ENCODE measurements at regions not wholly inside any gene's neighbourhood (a gene's known extent, or its start where the extent isn't known, plus 50 kb on each side); places are given as distances from the start of the nearest gene placed in this dataset.

DNA sequence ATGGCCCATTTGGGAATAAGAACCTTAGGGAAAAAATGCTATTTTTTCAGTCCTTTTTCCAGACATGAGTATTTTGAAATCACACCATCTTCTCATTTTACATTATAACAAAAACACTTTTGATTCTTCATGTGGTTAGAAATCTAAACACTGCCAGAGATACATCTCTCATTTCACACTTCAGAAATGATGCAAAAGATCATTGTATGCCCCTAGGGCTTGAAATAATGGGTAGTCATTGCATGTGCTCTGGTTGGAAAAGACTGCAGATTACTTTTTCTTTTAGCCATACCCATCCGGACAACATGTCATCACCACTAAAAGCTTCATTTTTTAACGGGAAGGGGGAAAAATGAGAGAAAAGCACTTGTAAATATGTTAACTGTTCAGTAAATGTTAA is 1152.2 kb upstream of the ADGRL4 start:
- Histone ChIP-seq H3K4me1 (no peaks in the 10 kb centered on the region), H3K27ac (no peak overlapping the region), H3K36me3 (no peaks in the 10 kb centered on the region), H3K27me3 (no peaks in the 10 kb centered on the region), H3K4me3 (no peak overlapping the region), H3K9me3 (peaks cover 0 to 7% (median 0%) of the 10 kb centered on the region in 11 donors)
- WGBS, 2 donors = 70 to 90% methylated on average over 2 of the region's 2 CpGs
- DNase-seq (no peak), ATAC-seq (no peak)
- TF ChIP-seq, protein P1, sequence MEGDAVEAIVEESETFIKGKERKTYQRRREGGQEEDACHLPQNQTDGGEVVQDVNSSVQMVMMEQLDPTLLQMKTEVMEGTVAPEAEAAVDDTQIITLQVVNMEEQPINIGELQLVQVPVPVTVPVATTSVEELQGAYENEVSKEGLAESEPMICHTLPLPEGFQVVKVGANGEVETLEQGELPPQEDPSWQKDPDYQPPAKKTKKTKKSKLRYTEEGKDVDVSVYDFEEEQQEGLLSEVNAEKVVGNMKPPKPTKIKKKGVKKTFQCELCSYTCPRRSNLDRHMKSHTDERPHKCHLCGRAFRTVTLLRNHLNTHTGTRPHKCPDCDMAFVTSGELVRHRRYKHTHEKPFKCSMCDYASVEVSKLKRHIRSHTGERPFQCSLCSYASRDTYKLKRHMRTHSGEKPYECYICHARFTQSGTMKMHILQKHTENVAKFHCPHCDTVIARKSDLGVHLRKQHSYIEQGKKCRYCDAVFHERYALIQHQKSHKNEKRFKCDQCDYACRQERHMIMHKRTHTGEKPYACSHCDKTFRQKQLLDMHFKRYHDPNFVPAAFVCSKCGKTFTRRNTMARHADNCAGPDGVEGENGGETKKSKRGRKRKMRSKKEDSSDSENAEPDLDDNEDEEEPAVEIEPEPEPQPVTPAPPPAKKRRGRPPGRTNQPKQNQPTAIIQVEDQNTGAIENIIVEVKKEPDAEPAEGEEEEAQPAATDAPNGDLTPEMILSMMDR (IDR thresholded peaks at IDR 0.05) = no peak
- intact Hi-C loops (cut with DNase I) = no loop called here

DNA sequence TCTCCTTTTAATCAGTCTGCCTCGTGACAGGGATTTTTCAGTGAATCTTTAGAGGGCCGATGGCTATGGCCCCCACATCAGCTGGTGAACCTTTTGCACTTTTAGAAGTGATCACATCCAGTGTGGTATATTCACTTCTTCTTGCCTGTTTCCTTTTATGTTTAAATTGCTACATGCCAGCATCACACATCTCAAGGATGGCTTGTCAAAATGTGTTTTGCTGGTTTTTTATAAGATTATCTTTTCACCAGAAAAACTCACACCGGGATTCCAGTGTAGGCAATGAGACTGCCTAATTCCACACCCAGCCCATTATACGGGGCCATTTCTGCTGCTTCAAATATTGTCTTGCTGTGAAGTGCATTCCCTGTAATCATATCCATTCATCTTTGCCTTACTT is 1151.7 kb upstream of the ADGRL4 start:
- no peak overlapping the region for H3K27ac ChIP-seq
- peaks cover 0 to 7% (median 0%) of the 10 kb centered on the region in 11 donors for H3K9me3 ChIP-seq
- H3K4me1 ChIP-seq = no peaks in the 10 kb centered on the region
- TF ChIP-seq, protein P1 (IDR thresholded peaks at IDR 0.05) = no peak
- DNase-seq (no peak), ATAC-seq (no peak)
- H3K27me3 ChIP-seq = no peaks in the 10 kb centered on the region
- H3K4me3 ChIP-seq = no peak overlapping the region
- intact Hi-C loops (cut with DNase I) = no loop called here
- 87 to 94% methylated on average over 4 of the region's 4 CpGs for WGBS, 2 donors
- no peaks in the 10 kb centered on the region for H3K36me3 ChIP-seq

DNA sequence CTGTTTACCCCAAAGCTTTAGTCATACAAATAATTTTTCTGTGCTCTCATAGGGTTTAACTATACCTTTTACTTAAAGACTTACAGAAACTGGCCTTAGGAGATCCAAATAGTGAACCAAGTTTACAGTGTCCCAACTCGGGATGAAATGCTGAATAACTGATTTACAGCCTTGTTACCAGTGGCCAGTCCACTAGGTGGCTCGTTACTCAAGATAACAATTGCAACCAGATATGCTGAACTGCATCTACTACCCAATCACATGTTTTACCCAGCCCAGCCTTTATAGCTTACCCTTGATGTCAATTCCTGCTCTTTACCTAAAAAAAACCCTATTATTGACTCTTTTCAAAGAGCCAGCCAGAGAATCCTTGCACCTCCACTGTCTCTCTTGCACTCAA is 1148.8 kb upstream of the ADGRL4 start:
- Histone ChIP-seq H3K27ac (no peak overlapping the region), H3K4me3 (no peak overlapping the region), H3K9me3 (peaks cover 0 to 15% (median 0%) of the 10 kb centered on the region in 11 donors), H3K27me3 (no peaks in the 10 kb centered on the region), H3K36me3 (no peaks in the 10 kb centered on the region), H3K4me1 (no peaks in the 10 kb centered on the region)
- ATAC-seq = no peak
- intact Hi-C loops (cut with DNase I) = no loop called here
- 30 to 31% methylated on average over 2 of the region's 2 CpGs for WGBS, 2 donors
- no peak for DNase-seq
- TF ChIP-seq, protein P1 (IDR thresholded peaks at IDR 0.05) = no peak

- TF ChIP-seq, protein P1 (IDR thresholded peaks at IDR 0.05) = no peak
- H3K36me3 ChIP-seq = no peaks in the 10 kb centered on the region
- DNase-seq (no peak), ATAC-seq (no peak)
- H3K4me3 ChIP-seq = no peak overlapping the region
- intact Hi-C loops (cut with DNase I) = no loop called here
- no peak overlapping the region for H3K27ac ChIP-seq
- no peaks in the 10 kb centered on the region for H3K27me3 ChIP-seq
- 81 to 86% methylated on average over 5 of the region's 5 CpGs for WGBS, 2 donors
- H3K9me3 ChIP-seq = peaks cover 0 to 20% (median 0%) of the 10 kb centered on the region in 11 donors
- H3K4me1 ChIP-seq = no peaks in the 10 kb centered on the region
Observed at GRCh38 chr1:80154176-80154575, 1147.6 kb upstream of the ADGRL4 start.
